ENCODE measurements at regions not wholly inside any gene's neighbourhood (a gene's known extent, or its start where the extent isn't known, plus 50 kb on each side); places are given as distances from the start of the nearest gene placed in this dataset.

- no peak for DNase-seq (ENCODE audit: low read depth in 3 of 3, low spot score in 1 of 3)
Observed at GRCh38 chr11:110019675-110020074, 73.5 kb upstream of the ZC3H12C start.

- no peak for DNase-seq (ENCODE audit: low read depth in 3 of 3, low spot score in 1 of 3)
Observed at GRCh38 chr11:110022548-110022947, 70.6 kb upstream of the ZC3H12C start.

- no peak for DNase-seq (ENCODE audit: low read depth in 3 of 3, low spot score in 1 of 3)
Observed at GRCh38 chr11:110023711-110024110, 69.5 kb upstream of the ZC3H12C start.

GRCh38 chr11:110026858-110027626 is 66.2 kb upstream of the ZC3H12C start:
- DNase-seq (ENCODE audit: low read depth in 3 of 3, low spot score in 1 of 3), result no peak

GRCh38 chr11:110027627-110028371 is 65.4 kb upstream of the ZC3H12C start:
- DNase-seq (ENCODE audit: low read depth in 3 of 3, low spot score in 1 of 3), result no peak

- no peak for DNase-seq (ENCODE audit: low read depth in 3 of 3, low spot score in 1 of 3)
Observed at GRCh38 chr11:110028921-110029320, 64.3 kb upstream of the ZC3H12C start.

- no peak for DNase-seq (ENCODE audit: low read depth in 3 of 3, low spot score in 1 of 3)
Observed at GRCh38 chr11:110029714-110030113, 63.5 kb upstream of the ZC3H12C start.

GRCh38 chr11:110031171-110031570 is 62.0 kb upstream of the ZC3H12C start:
- DNase-seq (ENCODE audit: low read depth in 3 of 3, low spot score in 1 of 3), result no peak

GRCh38 chr11:110032259-110032658 is 60.9 kb upstream of the ZC3H12C start:
- DNase-seq (ENCODE audit: low read depth in 3 of 3, low spot score in 1 of 3), result no peak

- DNase-seq (ENCODE audit: low read depth in 3 of 3, low spot score in 1 of 3), result no peak
Observed at GRCh38 chr11:110032957-110033570, 60.1 kb upstream of the ZC3H12C start.

GRCh38 chr11:110034806-110035205 is 58.4 kb upstream of the ZC3H12C start:
- DNase-seq (ENCODE audit: low read depth in 3 of 3, low spot score in 1 of 3), result no peak

GRCh38 chr11:110035357-110035756 is 57.8 kb upstream of the ZC3H12C start:
- no peak for DNase-seq (ENCODE audit: low read depth in 3 of 3, low spot score in 1 of 3)

GRCh38 chr11:110038201-110038600 is 55.0 kb upstream of the ZC3H12C start:
- no peak for DNase-seq (ENCODE audit: low read depth in 3 of 3, low spot score in 1 of 3)

All from stimulated activated CD4-positive, alpha-beta T cell treated with anti-CD3 and anti-CD28 coated beads, TNF-alpha, amount 100 ng/mL, for 1 hour (primary cell).